A673 (cell line): ENCODE measurements at regions not wholly inside any gene's neighbourhood (a gene's known extent, or its start where the extent isn't known, plus 50 kb on each side); places are given as distances from the start of the nearest gene placed in this dataset.

Experiments
- BruUV-seq: library from RNA; stranded (reverse); fragments of 400-500 nt; replicated peaks from 2 replicates; lab custom pipeline; 2021; lab: Mats Ljungman, UMichigan
- CTCF ChIA-PET: fragments of 300-600 bp; sonication (Branson Sonifier 250); formaldehyde crosslinking; loops from one replicate; lab custom pipeline; 2022; ENCODE audit warnings: antibody characterized with exemption; lab: Charles Lee
- POLR2A ChIA-PET: fragments of 300-600 bp; sonication (Branson Sonifier 250); formaldehyde crosslinking; loops from one replicate; lab custom pipeline; 2022; ENCODE audit warnings: antibody characterized with exemption; ENCODE audit not compliant: low non-redundant PET; lab: Charles Lee
- DNase-seq: peaks from one replicate; pipeline ENCODE4 v3.0.0-alpha.2; 2015; ENCODE audit warnings: low spot score
- H3K27ac ChIP-seq: fragments of 200-600 bp; sonication (generic); 2 replicates; pipeline ENCODE4 v1.5.1; 2016; ENCODE audit warnings: mixed run types, low read depth, mild to moderate bottlenecking, mixed read lengths, antibody characterized with exemption, low read length; ENCODE audit not compliant: poor library complexity, severe bottlenecking
- H3K27me3 ChIP-seq: fragments of 200-600 bp; sonication (generic); replicated peaks from 2 replicates; pipeline ENCODE4 v1.6.1; 2017; ENCODE audit warnings: mixed run types, low read depth, mild to moderate bottlenecking, mixed read lengths, antibody characterized with exemption, low read length; ENCODE audit not compliant: insufficient read depth, poor library complexity
- H3K36me3 ChIP-seq: fragments of 200-600 bp; sonication (generic); 2 replicates; pipeline ENCODE4 v1.6.1; 2016; ENCODE audit warnings: mixed run types, mild to moderate bottlenecking, mixed read lengths, antibody characterized with exemption, low read length; ENCODE audit not compliant: insufficient read depth, poor library complexity, severe bottlenecking
- H3K4me1 ChIP-seq: fragments of 200-600 bp; sonication (generic); 2 replicates; pipeline ENCODE4 v1.6.1; 2017; ENCODE audit warnings: mixed run types, mild to moderate bottlenecking, mixed read lengths, antibody characterized with exemption, low read length; ENCODE audit not compliant: insufficient read depth, poor library complexity, severe bottlenecking
- H3K4me3 ChIP-seq: fragments of 200-600 bp; sonication (generic); 2 replicates; pipeline ENCODE4 v1.5.1; 2016; ENCODE audit warnings: low read depth, mixed run types, mild to moderate bottlenecking, mixed read lengths, low read length; ENCODE audit not compliant: poor library complexity, severe bottlenecking
- H3K9me3 ChIP-seq: fragments of 200-600 bp; sonication (generic); 2 replicates; pipeline ENCODE4 v1.6.1; 2016; ENCODE audit warnings: mixed run types, low read depth, mild to moderate bottlenecking, mixed read lengths, antibody characterized with exemption, low read length; ENCODE audit not compliant: poor library complexity, severe bottlenecking
- CTCF ChIP-seq: fragments of 300-800, 200-600 bp; sonication (generic); conservative IDR thresholded peaks from 2 replicates; pipeline ENCODE4 v1.5.1; 2017; ENCODE audit warnings: low read depth, mild to moderate bottlenecking, antibody characterized with exemption, low read length, moderate library complexity, mixed read lengths
- EZH2 ChIP-seq: fragments of 200-600 bp; sonication (generic); IDR thresholded peaks from 2 replicates; pipeline ENCODE4 v1.6.1; 2017; ENCODE audit warnings: borderline replicate concordance, low read depth, mild to moderate bottlenecking, mixed read lengths, antibody characterized with exemption, low read length; ENCODE audit not compliant: poor library complexity, severe bottlenecking
- intact Hi-C: fragments of 100-400 bp; cut with micrococcal nuclease; formaldehyde crosslinking; loops from one replicate; pipeline ENCODE4 v1.10.0; 2022; ENCODE audit not compliant: unreplicated experiment

- DNase-seq, result no peak
- Histone ChIP-seq H3K4me3 (no peak overlapping the region), H3K36me3 (no peaks in the 10 kb centered on the region), H3K4me1 (no peaks in the 10 kb centered on the region), H3K27ac (no peak overlapping the region), H3K27me3 (no peaks in the 10 kb centered on the region), H3K9me3 (no peaks in the 10 kb centered on the region)
- ChIA-PET POLR2A (no interaction called here), CTCF (no interaction called here)
- intact Hi-C loops, result no loop called here
- no peak for TF ChIP-seq EZH2
- no peak for TF ChIP-seq CTCF
- BruUV-seq, result no TSS peak
Observed at GRCh38 chr18:26765498-26765897, 100.0 kb downstream of the AQP4 start.

- no peak overlapping the region for H3K4me3 ChIP-seq
- DNase-seq, result no peak
- H3K36me3 ChIP-seq, result no peaks in the 10 kb centered on the region
- ChIA-PET POLR2A (interaction anchor here (0.7 kb wide), 1 partner anchor 1176 kb away, joined by 5 read pairs; no protein-coding TSS in a partner anchor), CTCF (no interaction called here)
- H3K27me3 ChIP-seq, result no peaks in the 10 kb centered on the region
- TF ChIP-seq CTCF, result no peak
- no peak for TF ChIP-seq EZH2
- no peaks in the 10 kb centered on the region for H3K9me3 ChIP-seq
- H3K27ac ChIP-seq, result no peak overlapping the region
- no peaks in the 10 kb centered on the region for H3K4me1 ChIP-seq
- no TSS peak for BruUV-seq
- intact Hi-C loops, result no loop called here
Observed at GRCh38 chr18:26764586-26764985, 100.9 kb downstream of the AQP4 start.

- BruUV-seq, result no TSS peak
- Histone ChIP-seq H3K4me3 (no peak overlapping the region), H3K9me3 (no peaks in the 10 kb centered on the region), H3K27me3 (no peaks in the 10 kb centered on the region), H3K27ac (no peak overlapping the region), H3K36me3 (no peaks in the 10 kb centered on the region), H3K4me1 (no peaks in the 10 kb centered on the region)
- TF ChIP-seq CTCF (no peak), EZH2 (no peak)
- intact Hi-C loops, result no loop called here
- CTCF ChIA-PET, result no interaction called here
- no peak for DNase-seq
- POLR2A ChIA-PET, result interaction anchor here (0.7 kb wide), 1 partner anchor 1177 kb away, joined by 5 read pairs; no protein-coding TSS in a partner anchor
Observed at GRCh38 chr18:26764177-26764576, 101.3 kb downstream of the AQP4 start.
